Activated CD4-positive, alpha-beta T cell treated with anti-CD3 and anti-CD28 coated beads, Interleukin-2, amount 10 ng/mL, durations not matched to agents 7 days and 5 days (primary cell): ENCODE measurements at regions not wholly inside any gene's neighbourhood (a gene's known extent, or its start where the extent isn't known, plus 50 kb on each side); places are given as distances from the start of the nearest gene placed in this dataset.

Source experiments
- CTCF ChIA-PET: fragments of 350-600 bp; sonication (Branson Sonifier 250); formaldehyde crosslinking; loops from one replicate; lab custom pipeline; 2021; ENCODE audit warnings: antibody characterized with exemption; lab: Charles Lee
- POLR2A ChIA-PET: fragments of 350-600 bp; sonication (Branson Sonifier 250); formaldehyde crosslinking; loops from one replicate; lab custom pipeline; 2021; ENCODE audit warnings: antibody characterized with exemption; lab: Charles Lee
- DNase-seq: peaks from one replicate; pipeline ENCODE4 v3.0.0-alpha.2; 2020
- H3K27ac Mint-ChIP-seq: one replicate; pipeline ENCODE4 v1.8.0; 2021; ENCODE audit warnings: mild to moderate bottlenecking, moderate library complexity, mixed read lengths
- H3K27me3 Mint-ChIP-seq: one replicate; pipeline ENCODE4 v1.8.0; 2021; ENCODE audit warnings: mixed read lengths
- H3K36me3 Mint-ChIP-seq: one replicate; pipeline ENCODE4 v1.8.0; 2021; ENCODE audit warnings: low read depth, mixed read lengths
- H3K4me1 Mint-ChIP-seq: one replicate; pipeline ENCODE4 v1.8.0; 2021; ENCODE audit warnings: mixed read lengths
- H3K4me3 Mint-ChIP-seq: one replicate; pipeline ENCODE4 v1.8.0; 2021; ENCODE audit warnings: mild to moderate bottlenecking, moderate library complexity, mixed read lengths
- H3K9me3 Mint-ChIP-seq: one replicate; pipeline ENCODE4 v1.8.0; 2021; ENCODE audit warnings: mixed read lengths

GRCh38 chr6:37109714-37110499, 60.0 kb upstream of the PIM1 start:
- Mint-ChIP-seq H3K36me3 (peaks cover 1% of the 10 kb centered on the region), H3K4me1 (peaks cover 34% of the 10 kb centered on the region), H3K9me3 (no peaks in the 10 kb centered on the region), H3K4me3 (no peak overlapping the region), H3K27me3 (peaks cover 1% of the 10 kb centered on the region), H3K27ac (no peak overlapping the region)
- ChIA-PET POLR2A (interaction anchor here (0.6 kb wide), 1 partner anchor 245 kb away, joined by 4 read pairs; no protein-coding TSS in a partner anchor), CTCF (interaction anchor here (1.0 to 2.4 kb wide), 12 partner anchors 8 to 92 kb away, joined by 3 to 9 read pairs (median 3); no protein-coding TSS in a partner anchor)
- no peak for DNase-seq

DNA sequence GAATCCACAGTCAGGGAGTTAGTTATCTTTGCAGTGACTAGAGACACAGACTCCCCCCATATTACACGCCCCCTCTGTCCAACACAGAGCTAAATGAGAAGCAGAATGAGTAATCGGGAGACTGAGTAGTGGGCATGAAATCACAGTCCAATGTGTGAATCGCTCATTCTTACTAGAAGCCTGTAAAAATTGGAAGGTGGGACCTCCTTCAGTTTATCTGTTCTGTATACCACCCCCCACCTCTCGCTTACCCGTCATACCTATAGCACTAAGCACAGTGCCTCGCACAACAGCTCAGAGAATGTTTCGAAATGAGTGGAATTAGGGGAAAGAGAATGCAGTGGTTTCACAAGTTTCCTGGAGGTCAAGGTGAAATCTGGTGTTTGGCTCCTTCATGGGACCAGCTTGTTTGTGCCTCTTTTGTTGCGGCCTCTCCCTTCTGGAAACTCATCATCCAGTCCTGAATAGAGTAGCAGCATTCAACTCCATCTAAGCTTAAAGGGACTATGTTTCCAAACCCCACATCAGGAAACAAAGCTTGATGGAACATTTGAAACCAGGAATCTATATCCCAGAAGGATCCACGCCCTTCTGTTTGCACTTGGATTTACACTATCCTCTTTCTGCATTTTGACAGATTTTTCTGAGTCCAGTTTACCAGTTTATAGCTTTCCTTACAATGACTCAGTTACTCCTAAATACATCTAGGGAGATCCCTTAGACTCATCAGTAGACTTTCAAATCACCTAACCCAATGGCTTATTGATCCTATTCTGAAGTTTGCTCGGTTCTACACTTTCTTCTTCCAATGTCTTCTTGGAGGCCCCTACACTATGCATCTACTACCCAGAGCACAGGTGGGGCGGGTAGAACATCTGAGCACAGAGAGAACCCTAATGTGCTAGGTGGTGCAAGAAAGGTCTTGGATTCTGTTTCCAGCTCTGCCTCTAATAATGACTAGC, 59.2 kb upstream of the PIM1 start:
- Mint-ChIP-seq H3K9me3 (no peaks in the 10 kb centered on the region), H3K36me3 (peaks cover 1% of the 10 kb centered on the region), H3K4me1 (peaks cover 26% of the 10 kb centered on the region), H3K27me3 (peaks cover 3% of the 10 kb centered on the region), H3K27ac (no peak overlapping the region), H3K4me3 (no peak overlapping the region)
- CTCF ChIA-PET: interaction anchor here (0.8 to 2.4 kb wide), 13 partner anchors 8 to 93 kb away, joined by 3 to 9 read pairs (median 3); no protein-coding TSS in a partner anchor
- DNase-seq: no peak
- POLR2A ChIA-PET: interaction anchor here (0.6 kb wide), 1 partner anchor 246 kb away, joined by 4 read pairs; no protein-coding TSS in a partner anchor

GRCh38 chr6:37113976-37114375, 56.0 kb upstream of the PIM1 start:
- peaks cover 1% of the 10 kb centered on the region for H3K36me3 Mint-ChIP-seq
- ChIA-PET CTCF (interaction anchor here (0.8 to 3.1 kb wide), 5 partner anchors 14 to 92 kb away, joined by 3 to 10 read pairs (median 3); no protein-coding TSS in a partner anchor), POLR2A (no interaction called here)
- H3K27ac Mint-ChIP-seq: no peak overlapping the region
- no peak for DNase-seq
- no peaks in the 10 kb centered on the region for H3K9me3 Mint-ChIP-seq
- H3K27me3 Mint-ChIP-seq: peaks cover 3% of the 10 kb centered on the region
- peaks cover 14% of the 10 kb centered on the region for H3K4me1 Mint-ChIP-seq
- no peak overlapping the region for H3K4me3 Mint-ChIP-seq

GRCh38 chr6:37114612-37115011, 55.3 kb upstream of the PIM1 start:
- Mint-ChIP-seq H3K36me3 (peaks cover 1% of the 10 kb centered on the region), H3K27me3 (peaks cover 3% of the 10 kb centered on the region), H3K4me1 (peaks cover 16% of the 10 kb centered on the region), H3K27ac (no peak overlapping the region), H3K4me3 (no peak overlapping the region), H3K9me3 (no peaks in the 10 kb centered on the region)
- DNase-seq: no peak
- POLR2A ChIA-PET: no interaction called here
- CTCF ChIA-PET: interaction anchor here (1.5 to 3.1 kb wide), 2 partner anchors 16 to 19 kb away, joined by 3 to 10 read pairs; no protein-coding TSS in a partner anchor

GRCh38 chr6:37115236-37115895, 54.6 kb upstream of the PIM1 start:
- DNase-seq: no peak
- H3K4me3 Mint-ChIP-seq: no peak overlapping the region
- ChIA-PET POLR2A (no interaction called here), CTCF (interaction anchor here (0.6 to 3.1 kb wide), 4 partner anchors 11 to 44 kb away, joined by 3 to 10 read pairs (median 4); no protein-coding TSS in a partner anchor)
- no peaks in the 10 kb centered on the region for H3K9me3 Mint-ChIP-seq
- H3K27ac Mint-ChIP-seq: no peak overlapping the region
- H3K4me1 Mint-ChIP-seq: peaks cover 13% of the 10 kb centered on the region
- peaks cover 1% of the 10 kb centered on the region for H3K36me3 Mint-ChIP-seq
- peaks cover 3% of the 10 kb centered on the region for H3K27me3 Mint-ChIP-seq

- DNase-seq: no peak
- ChIA-PET CTCF (interaction anchor here (1.5 to 3.1 kb wide), 2 partner anchors 14 to 18 kb away, joined by 4 to 10 read pairs; no protein-coding TSS in a partner anchor), POLR2A (interaction anchor here (0.6 kb wide), 1 partner anchor 28 kb away, joined by 5 read pairs; no protein-coding TSS in a partner anchor)
- no peaks in the 10 kb centered on the region for H3K9me3 Mint-ChIP-seq
- no peak overlapping the region for H3K4me3 Mint-ChIP-seq
- no peak overlapping the region for H3K27ac Mint-ChIP-seq
- peaks cover 1% of the 10 kb centered on the region for H3K36me3 Mint-ChIP-seq
- H3K27me3 Mint-ChIP-seq: peaks cover 3% of the 10 kb centered on the region
- peaks cover 5% of the 10 kb centered on the region for H3K4me1 Mint-ChIP-seq
Measured at GRCh38 chr6:37116326-37116725, 53.6 kb upstream of the PIM1 start.

DNA sequence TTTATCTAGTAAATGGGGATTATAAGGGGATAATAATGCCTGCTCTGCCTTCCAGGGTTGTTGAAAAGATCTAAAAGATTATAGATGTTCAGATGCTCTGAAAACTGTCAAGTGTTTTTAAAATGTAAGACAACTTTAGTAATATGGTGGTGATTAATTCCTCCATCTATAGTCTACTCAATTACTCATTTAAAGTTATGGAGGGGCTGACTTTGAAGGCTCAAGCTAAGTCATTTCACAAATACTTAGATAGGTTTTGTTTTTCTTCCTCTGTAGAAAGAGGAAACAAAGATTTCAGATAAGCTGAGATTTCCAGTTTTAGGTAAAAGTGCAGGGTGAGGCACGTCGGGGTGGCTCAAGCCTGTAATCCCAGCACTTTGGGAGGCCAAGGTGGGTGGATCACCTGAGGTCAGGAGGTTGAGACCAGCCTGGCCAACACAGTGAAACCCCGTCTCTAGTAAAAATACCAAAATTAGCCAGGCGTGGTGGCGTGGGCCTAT, 50.5 kb upstream of the PIM1 start:
- peaks cover 3% of the 10 kb centered on the region for H3K27me3 Mint-ChIP-seq
- ChIA-PET CTCF (interaction anchor here (0.6 to 1.5 kb wide), 4 partner anchors 8 to 23 kb away, joined by 3 to 9 read pairs (median 3); no protein-coding TSS in a partner anchor), POLR2A (interaction anchor here (0.7 kb wide), 1 partner anchor 102 kb away, joined by 3 read pairs; no protein-coding TSS in a partner anchor)
- no peak overlapping the region for H3K27ac Mint-ChIP-seq
- H3K4me3 Mint-ChIP-seq: no peak overlapping the region
- no peak for DNase-seq
- no peaks in the 10 kb centered on the region for H3K36me3 Mint-ChIP-seq
- peaks cover 5% of the 10 kb centered on the region for H3K4me1 Mint-ChIP-seq
- H3K9me3 Mint-ChIP-seq: no peaks in the 10 kb centered on the region
